Activated naive CD4-positive, alpha-beta T cell treated with anti-CD3 and anti-CD28 coated beads, Interleukin-2, amount 50 U/mL, for 72 hours (primary cell): ENCODE measurements at regions not wholly inside any gene's neighbourhood (a gene's known extent, or its start where the extent isn't known, plus 50 kb on each side); places are given as distances from the start of the nearest gene placed in this dataset.
A peak's percentile ranks its signal among the peaks of the same experiment; 100 is the strongest.

Experiments used
- ATAC-seq, 2 donors: fragments of 150-1000 bp; cut with Tn5 transposase; 2 replicates each; pipeline ENCODE4 v1.10.0; 2021; ENCODE audit warnings: mild to moderate bottlenecking in 2 of 2, moderate library complexity in 2 of 2
- DNase-seq, 2 donors: peaks; one replicate each; pipeline ENCODE4 v3.0.0; 2021 to 2022; ENCODE audit warnings: low spot score in 2 of 2
- H3K27ac Mint-ChIP-seq, 2 donors: one replicate each; pipeline ENCODE4 v1.8.0; 2022; ENCODE audit warnings: mild to moderate bottlenecking in 2 of 2, mixed read lengths in 2 of 2
- H3K36me3 Mint-ChIP-seq, 2 donors: one replicate each; pipeline ENCODE4 v1.8.0; 2022; ENCODE audit warnings: mixed read lengths in 2 of 2
- H3K9me3 Mint-ChIP-seq, 2 donors: one replicate each; pipeline ENCODE4 v1.8.0; 2022; ENCODE audit warnings: mixed read lengths in 2 of 2

DNA sequence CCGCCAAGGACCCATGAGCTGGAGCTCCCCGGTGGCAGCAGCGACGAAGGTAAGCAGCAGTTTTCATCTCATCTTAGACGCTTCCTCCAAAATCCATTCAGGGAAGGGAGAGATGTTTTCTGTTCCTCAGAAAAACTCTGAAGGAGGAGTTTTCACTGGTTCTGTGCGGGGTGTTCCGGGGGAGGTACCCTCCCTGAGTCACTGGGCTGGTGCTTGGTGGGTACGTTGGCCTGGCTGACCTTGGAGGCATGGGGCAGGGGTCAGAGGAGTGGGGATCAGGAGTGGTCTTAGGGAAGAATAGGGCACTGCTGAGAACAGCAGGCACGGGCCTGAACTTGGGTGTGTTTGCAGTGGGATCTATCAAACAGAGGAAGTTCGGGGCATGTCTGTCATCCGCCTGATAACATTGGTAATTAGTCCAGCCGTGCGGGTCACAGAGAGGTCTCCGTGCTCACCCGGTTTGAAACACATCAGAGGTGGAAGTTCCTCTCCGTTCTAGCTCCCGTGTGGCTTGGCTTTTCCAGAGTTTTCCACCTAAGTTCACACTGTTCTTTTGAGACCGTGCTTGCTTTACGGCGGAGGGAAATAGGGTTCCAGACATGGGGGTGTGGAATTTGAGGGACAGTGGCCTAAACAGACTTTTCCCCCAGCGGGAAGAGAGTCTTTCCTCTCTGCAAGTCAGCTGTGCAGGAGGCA lies 59.6 kb upstream of the CIBAR2 start:
- no peak overlapping the region for H3K27ac Mint-ChIP-seq
- DNase-seq (no peak), ATAC-seq (no peak)
- H3K36me3 Mint-ChIP-seq: no peaks in the 10 kb centered on the region
- H3K9me3 Mint-ChIP-seq: no peaks in the 10 kb centered on the region

DNA sequence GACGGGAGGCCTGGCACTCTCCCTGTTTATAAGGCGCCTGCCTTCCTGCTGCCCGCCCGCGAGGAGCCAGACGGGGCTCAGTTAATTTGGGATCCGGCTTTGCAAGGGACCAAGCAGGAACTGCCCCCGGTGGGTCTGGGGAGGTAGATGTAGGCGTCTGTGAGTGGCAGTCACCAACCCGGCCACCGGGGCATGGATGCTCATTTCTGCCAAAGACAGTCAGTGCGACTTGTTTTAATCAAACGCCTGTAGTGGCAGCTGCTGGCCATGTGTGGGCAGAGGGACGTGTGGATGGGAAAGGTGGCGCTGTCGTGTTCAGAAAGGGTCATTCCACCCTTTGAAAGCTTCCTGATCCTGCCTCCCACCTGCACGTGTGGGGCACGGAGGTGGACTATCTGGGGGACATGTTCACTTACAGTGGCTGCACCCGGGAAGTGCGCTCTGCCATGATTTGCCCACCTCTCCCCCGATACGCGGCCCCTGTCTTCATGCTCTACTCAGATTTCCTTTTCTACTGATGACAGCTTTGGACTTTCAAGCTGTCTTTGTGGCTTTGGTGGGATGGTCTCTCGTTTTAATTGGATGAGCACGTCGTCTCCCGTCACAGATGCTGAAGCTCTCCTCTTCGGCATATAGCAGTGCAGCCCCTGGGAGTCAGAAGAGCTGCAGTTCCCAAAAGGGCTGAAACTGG lies 60.3 kb upstream of the CIBAR2 start:
- ATAC-seq (peak in 1 of 2 donors; percentile 21), DNase-seq (no peak)
- H3K27ac Mint-ChIP-seq: no peak overlapping the region
- H3K36me3 Mint-ChIP-seq: no peaks in the 10 kb centered on the region
- H3K9me3 Mint-ChIP-seq: no peaks in the 10 kb centered on the region

DNA sequence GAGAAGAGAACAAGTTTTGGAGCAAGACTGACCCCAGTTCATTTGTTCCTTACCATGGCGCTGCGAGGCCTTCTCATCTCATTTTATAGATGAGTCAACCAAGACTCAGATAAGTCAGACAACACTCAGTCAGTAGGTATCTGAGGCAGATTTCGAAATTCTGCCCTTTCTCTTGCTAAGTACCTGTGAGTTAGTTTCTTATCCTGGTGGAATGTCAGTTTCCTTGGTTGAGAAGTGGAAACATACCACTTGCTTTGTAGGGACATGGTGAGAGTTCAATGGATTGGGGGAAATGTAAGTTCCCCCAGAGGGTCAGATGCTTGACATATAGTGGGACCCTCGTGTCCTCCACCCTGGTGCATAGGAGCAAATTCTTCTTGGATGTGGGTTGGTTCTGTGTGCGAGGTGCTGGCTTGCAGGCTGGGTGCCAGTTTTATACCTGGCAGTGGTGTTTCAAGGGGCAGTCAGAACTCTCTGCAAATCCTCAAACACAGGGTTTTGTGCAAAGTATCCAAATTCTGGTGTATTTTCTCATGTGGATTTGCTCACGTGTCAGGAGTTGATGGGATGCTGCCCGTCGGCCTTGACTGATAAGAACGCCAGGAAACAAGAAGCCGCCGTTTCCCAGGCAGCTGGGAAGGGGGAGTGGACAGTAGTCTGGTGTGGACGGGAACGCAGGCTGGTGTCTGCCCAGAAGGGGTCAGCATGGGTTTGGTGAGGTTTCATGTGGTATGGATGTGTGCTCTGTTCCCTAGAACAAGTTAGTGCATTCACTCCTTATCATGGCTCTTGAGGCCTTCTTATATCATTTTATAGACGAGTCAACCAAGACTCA lies 61.1 kb upstream of the CIBAR2 start:
- Mint-ChIP-seq H3K27ac (no peak overlapping the region), H3K36me3 (no peaks in the 10 kb centered on the region), H3K9me3 (no peaks in the 10 kb centered on the region)
- ATAC-seq (peak in 1 of 2 donors; percentile 26), DNase-seq (no peak)

DNA sequence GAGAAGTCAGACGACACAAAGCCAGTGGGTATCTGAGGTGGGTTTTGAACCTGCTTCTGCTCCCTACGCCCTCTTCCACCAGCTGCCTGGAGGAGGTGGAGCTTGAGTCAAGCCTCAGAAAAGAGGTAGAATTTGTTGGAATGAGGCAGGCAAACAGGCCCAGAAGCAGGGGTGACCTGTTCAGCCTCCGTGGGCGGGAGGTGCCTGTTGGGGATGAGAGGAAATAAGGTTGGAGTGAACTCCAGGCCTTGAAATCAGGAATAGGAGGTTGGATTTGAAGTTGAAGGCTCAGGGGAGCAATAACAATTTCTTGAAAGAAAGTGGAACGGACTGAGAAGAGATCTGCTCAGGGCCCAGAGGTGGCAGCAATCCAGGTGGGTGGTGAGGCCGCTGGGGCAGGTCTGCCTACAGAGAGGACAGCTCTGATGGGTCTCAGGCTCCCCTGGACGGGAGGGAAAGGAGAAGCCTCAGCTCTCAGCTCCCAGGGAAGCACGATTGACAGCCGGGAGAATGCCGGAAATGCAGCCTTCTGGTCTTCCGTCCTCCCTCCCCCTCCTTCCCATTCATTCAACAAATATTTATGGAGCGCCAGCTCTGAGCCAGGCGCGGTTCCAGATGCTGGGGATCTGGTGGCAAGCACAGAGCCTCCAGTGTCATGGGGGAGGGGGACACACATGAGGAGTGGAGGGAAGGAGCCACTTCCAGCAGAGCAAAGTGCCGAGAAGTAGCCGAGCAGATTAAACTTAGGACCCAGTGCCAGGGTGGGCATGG lies 61.9 kb upstream of the CIBAR2 start:
- DNase-seq (no peak), ATAC-seq (no peak)
- H3K36me3 Mint-ChIP-seq: no peaks in the 10 kb centered on the region
- H3K9me3 Mint-ChIP-seq: no peaks in the 10 kb centered on the region
- H3K27ac Mint-ChIP-seq: no peak overlapping the region

DNA sequence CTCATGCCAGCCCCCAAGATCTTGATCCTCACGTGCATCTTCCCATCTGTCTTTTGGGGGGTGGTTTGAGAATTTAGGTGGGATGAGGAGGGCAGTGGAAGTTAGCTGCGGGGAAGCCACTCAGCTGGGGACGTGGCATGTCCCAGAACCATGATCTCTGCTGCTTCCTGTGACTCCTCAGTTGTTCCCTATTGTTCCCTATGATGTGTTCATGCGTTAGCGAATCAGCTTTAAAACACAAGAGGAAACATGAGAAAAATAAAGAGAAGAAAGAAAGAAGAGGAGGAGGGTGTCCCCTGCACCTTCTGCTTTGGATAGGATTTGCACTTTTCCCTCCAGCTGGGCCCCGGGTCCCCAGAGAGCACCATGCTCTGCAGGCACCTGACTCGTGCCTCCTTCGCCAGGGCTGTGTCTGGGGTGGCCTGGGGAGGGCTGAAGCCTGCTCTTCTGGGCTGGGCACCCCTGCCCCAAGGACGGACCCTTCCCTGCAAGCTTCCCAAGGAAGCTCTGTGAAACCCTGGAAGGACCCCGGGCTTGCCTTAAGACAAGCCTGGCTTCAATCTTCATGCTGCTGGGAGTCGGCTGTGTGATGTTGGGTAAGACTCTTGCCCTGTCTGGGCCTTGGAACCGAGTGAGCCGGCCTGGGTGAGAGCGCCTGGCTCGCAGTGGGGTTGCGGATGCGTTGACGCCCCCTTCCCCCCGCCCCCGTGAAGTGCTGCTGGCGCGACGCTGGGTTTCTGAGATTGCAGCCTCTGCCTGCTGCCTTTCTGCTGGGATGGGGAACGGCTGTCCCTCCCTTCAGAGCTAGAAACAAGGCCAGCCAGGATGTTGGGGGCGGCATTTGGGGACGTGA lies 62.8 kb upstream of the CIBAR2 start:
- Mint-ChIP-seq H3K9me3 (no peaks in the 10 kb centered on the region), H3K36me3 (no peaks in the 10 kb centered on the region), H3K27ac (no peak overlapping the region)
- no peak for DNase-seq
- ATAC-seq: no peak

DNA sequence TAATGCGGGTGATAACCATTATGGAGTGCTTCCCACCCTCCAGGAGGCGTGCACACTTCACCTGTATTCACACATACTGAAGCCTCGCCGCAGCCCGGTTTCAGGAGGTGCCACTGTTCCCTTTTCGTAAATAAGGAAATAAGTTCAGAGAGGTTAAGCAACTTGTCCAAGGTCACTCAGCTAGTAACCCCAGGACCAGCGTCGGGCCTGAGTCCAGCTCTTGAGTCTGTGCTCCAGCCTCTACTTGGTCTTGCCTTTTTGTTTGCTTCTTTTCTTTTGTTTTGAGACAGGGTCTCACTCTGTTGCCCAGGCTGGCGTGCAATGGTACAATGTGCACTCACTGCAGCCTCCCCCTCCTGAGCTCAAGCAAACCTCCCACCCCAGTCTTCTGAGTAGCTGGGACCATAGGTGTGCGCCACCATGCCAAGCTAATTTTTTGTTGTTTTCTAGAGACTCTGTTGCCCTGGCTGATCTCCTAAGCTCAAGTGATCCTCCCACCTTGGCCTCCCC lies 63.5 kb upstream of the CIBAR2 start:
- DNase-seq (no peak), ATAC-seq (no peak)
- Mint-ChIP-seq H3K36me3 (no peaks in the 10 kb centered on the region), H3K27ac (no peak overlapping the region), H3K9me3 (no peaks in the 10 kb centered on the region)

DNA sequence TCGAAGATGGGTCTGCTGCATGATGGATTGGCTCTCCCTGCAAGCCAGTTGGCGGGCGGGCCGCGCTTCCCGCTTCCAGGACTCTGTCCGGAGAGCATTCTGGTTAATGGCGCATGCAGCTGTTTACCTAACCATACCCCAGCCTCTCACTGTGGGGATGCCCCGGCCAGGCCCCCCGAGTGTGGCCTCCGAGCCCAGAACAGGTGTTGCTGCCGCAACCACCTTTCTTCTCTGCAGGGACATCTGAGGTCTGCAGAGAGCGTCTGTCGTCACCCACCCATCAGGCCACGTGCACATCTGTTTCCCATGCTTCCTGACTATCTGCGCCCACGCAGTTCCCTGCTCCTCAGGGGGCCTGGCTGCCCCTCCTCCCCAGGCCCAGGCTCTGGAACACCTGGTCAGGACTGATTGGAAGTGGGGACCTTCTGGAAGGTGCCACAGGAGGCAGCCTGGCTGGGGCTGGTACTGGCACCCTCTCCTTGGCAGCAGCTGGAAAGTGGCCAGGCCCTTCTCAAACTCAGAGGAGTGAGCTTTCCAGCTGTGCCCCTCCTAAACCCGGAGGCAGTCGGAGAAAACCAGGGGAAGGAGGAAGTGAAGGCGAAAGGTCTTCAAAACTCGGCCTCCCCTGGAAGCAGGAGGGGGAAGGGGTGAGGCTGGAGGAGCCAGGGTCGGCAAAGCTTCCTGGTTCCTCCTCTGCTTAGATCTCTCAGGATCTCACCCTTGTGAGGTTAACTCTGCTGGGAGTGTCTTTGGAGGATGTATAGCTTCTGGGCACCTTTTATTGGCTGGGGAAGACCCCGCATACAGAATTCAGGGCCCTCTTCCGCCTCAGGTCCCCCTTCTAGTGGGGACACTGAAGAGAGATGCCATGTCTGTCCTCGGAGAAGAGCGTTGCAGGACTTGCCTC lies 64.5 kb upstream of the CIBAR2 start:
- no peaks in the 10 kb centered on the region for H3K36me3 Mint-ChIP-seq
- DNase-seq (no peak), ATAC-seq (no peak)
- H3K27ac Mint-ChIP-seq: no peak overlapping the region
- no peaks in the 10 kb centered on the region for H3K9me3 Mint-ChIP-seq

DNA sequence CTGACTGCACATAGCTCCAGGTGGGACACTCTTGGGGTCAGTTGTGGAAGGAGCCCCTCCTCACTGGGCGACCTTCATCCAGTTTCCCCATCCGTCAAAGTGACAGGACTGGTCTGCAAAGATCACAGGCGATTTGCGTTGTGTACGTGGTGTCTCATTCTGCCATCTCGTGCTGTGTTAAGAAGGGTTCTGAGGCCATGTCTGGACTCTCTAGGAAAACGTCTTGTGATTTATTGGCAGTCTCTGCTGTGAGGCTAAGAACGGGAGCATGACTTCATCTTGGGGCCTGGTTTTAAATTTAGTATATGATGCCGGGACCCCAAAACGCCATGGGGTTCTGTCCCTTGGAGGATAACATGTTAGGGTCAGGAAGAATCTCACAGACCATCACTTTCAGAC lies 65.2 kb upstream of the CIBAR2 start:
- ATAC-seq: no peak
- H3K9me3 Mint-ChIP-seq: no peaks in the 10 kb centered on the region
- DNase-seq: no peak
- H3K27ac Mint-ChIP-seq: no peak overlapping the region
- no peaks in the 10 kb centered on the region for H3K36me3 Mint-ChIP-seq

DNA sequence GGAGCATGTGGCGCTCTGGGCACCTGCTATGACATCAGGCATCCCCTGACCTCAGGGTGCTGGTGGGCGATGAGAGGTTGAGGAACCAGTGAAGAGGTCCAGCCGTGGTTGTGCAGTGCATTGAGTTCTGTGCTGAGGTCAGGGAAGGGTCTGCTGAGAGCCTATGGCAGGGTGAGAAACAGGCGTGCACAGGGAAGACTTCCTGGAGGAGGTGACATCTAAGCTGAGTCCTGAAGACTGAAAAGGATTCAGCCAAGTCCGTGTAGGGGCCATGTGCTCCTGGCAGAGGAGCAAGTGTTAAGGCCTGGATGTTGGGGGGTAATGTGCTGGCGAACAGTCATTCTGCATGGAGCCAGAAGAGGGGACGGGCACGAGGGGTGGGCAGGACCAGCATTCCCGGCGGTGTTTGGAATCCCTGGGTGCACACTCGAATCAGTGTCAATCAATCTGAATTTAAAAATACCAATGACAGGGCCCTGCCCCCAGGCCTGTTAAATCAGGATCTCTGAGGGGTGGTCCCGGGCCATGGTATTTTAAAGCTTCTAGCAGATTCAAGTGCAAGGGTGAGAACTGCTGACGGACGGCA lies 65.8 kb upstream of the CIBAR2 start:
- H3K9me3 Mint-ChIP-seq: no peaks in the 10 kb centered on the region
- no peak for DNase-seq
- H3K36me3 Mint-ChIP-seq: no peaks in the 10 kb centered on the region
- ATAC-seq: no peak
- H3K27ac Mint-ChIP-seq: no peak overlapping the region

DNA sequence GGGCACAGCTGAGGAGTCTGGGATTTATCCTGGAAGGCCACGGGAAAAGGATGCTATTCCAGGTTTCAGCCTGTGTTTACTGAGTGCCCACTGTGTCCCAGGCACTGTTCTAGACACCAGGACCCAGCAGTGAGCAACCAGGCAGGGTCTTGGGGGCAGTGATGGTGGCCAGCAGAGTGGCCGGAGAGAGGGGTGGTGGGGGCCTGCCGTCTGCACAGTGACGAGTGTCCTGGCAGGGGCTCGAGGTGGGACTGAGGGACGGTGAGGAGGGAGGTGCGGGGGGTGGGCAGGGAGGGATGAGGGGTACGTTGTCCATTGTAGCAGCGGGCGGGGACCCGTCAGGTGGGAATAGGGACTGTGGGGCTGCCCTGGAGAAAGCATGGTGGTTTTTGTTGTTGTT lies 66.3 kb upstream of the CIBAR2 start:
- H3K27ac Mint-ChIP-seq: no peak overlapping the region
- no peaks in the 10 kb centered on the region for H3K36me3 Mint-ChIP-seq
- H3K9me3 Mint-ChIP-seq: peaks cover 0 to 3% of the 10 kb centered on the region in 2 donors

DNA sequence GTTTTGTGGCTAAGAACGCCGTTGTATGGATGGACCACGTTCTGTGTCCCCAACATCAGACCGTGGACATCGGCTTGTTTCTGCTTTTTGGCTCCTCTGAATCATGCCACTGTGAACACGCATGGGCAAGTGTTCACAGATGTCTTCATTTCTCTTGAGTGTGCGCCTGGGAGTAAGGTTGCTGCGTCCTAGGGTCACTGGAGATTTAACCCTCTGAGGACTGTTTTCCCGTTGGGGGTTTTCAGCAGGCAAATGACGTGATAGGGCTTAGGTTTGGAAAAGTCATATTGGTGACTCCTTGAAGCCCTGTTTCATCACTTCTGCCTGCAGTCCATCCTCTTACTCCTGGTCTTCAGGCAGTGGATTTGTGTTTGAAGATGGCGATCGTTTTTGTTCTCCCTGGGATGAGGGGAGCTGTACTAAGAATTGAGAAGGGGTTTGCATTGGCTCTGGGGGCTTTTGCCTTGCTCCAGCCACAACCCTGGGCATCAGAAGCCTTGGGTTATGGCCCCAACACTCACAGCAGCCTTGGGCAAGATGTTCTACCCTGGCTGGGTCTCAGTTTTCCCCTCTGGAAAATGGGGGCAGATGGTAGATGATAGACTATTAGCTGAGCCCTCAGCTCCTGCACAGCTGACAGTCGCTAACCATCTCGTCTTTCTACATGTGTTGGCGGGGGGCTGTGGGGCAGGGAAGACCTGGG lies 67.2 kb upstream of the CIBAR2 start:
- Mint-ChIP-seq H3K36me3 (peaks cover 0 to 5% of the 10 kb centered on the region in 2 donors), H3K9me3 (peaks cover 3 to 6% of the 10 kb centered on the region in 2 donors), H3K27ac (no peak overlapping the region)
- no peak for ATAC-seq
- no peak for DNase-seq

More for the DNA sequence above, 66.3 kb upstream of the CIBAR2 start:
- DNase-seq: no peak
- ATAC-seq: no peak

DNA sequence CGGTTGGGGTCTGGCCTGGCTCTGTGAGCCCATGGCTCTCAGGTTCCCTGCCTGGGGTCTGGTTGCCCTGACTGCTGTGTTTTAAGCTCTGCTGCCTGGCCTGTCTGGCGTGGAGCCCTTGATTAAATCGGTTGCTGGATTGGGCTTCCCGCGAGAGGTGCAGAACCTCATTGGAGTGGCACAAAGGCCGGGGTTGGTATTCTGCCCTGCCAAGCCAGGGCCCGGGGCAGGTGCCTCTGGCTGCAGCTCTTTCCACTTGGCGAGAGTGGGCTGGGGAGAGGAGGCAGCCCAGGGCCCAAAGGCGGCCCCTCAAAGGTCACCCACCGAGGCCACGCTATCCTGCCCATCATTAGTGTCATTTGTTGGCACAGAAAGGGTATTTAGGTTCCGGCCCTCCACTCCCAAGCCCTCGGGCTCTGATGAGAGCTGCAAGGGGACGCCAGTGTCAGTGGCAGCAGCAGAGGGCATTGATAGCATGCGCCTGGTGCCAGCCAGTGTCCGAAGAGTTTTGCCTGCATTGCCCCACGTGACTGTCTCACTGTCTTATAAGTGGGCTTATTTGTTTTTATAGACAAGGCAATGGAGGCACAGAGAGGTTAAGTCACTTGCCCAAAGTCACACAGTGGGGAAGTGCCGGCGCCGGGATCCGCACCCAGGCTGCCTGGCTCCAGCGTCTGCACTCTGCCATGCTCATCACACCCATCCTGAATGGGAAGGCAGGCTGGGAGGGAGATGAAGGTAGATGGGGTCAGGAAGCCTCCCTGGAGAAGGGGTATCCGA lies 68.0 kb upstream of the CIBAR2 start:
- H3K9me3 Mint-ChIP-seq: peaks cover 7 to 13% of the 10 kb centered on the region in 2 donors
- H3K36me3 Mint-ChIP-seq: peaks cover 0 to 12% of the 10 kb centered on the region in 2 donors
- no peak overlapping the region for H3K27ac Mint-ChIP-seq
- DNase-seq: no peak
- ATAC-seq: no peak
